ENCODE measurements at regions not wholly inside any gene's neighbourhood (a gene's known extent, or its start where the extent isn't known, plus 50 kb on each side); places are given as distances from the start of the nearest gene placed in this dataset.

- no peak for TF ChIP-seq CTCF (IDR thresholded peaks at IDR 0.05)
- TF ChIP-seq POLR2AphosphoS5 (IDR thresholded peaks at IDR 0.05) = no peak
- TF ChIP-seq EP300 (IDR thresholded peaks at IDR 0.05; ENCODE audit: low read depth) = no peak
These were observed 189.1 kb upstream of the RNPC3 start for GRCh38 chr1:103336408-103336807.

Measured in transverse colon (tissue), 4 donors.